ENCODE measurements at regions not wholly inside any gene's neighbourhood (a gene's known extent, or its start where the extent isn't known, plus 50 kb on each side); places are given as distances from the start of the nearest gene placed in this dataset.

DNA sequence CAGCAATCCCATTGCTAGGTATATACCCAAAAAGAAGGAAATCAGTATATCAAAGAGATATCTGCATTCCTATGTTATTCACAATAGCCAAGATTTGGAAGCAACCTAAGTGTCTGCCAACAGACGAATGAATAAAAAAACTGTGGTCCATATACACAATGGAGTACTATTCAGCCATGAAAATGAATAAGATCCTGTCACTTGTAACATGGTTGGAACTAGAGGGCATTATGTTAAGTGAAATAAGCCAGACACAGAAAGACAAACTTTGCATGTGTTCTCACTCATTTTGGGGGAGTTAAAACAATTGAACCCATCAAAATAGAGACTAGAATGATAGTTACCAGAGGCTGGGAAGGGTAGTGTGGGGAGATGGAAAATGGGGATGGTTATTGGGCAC, 323.5 kb upstream of the NFE2L3 start:
- TF ChIP-seq CTCF (conservative IDR thresholded peaks at IDR 0.05 in 1 of 2, IDR thresholded peaks at IDR 0.05 in 1 of 2; ENCODE audit: extremely low read depth in 1 of 2, insufficient read depth in 1 of 2, low read depth in 1 of 2, low read length in 2 of 2) (no peak), EZH2 (IDR thresholded peaks at IDR 0.05; ENCODE audit: borderline replicate concordance, low read length) (no peak)
